Smooth muscle cell (in vitro differentiated cells): ENCODE measurements at regions not wholly inside any gene's neighbourhood (a gene's known extent, or its start where the extent isn't known, plus 50 kb on each side); places are given as distances from the start of the nearest gene placed in this dataset.

Source experiments
- DNase-seq: peaks from one replicate; lab custom pipeline; 2025; ENCODE audit not compliant: unreplicated experiment; lab: John Stamatoyannopoulos, UW
- H2AFZ ChIP-seq: fragments of 200-600 bp; sonication (generic); 2 replicates; pipeline ENCODE4 v1.6.0; 2016; ENCODE audit warnings: antibody characterized with exemption, low read depth, mild to moderate bottlenecking
- H3F3A ChIP-seq: fragments of 200-600 bp; sonication (generic); 2 replicates; pipeline ENCODE4 v1.6.0; 2017; ENCODE audit warnings: antibody characterized with exemption, low read depth
- H3K27ac ChIP-seq: fragments of 200-600 bp; sonication (generic); 2 replicates; pipeline ENCODE4 v1.5.1; 2016; ENCODE audit warnings: low read depth, mild to moderate bottlenecking
- H3K27me3 ChIP-seq: fragments of 200-600 bp; sonication (generic); 2 replicates; pipeline ENCODE4 v1.6.1; 2016; ENCODE audit warnings: low read depth, mild to moderate bottlenecking
- H3K36me3 ChIP-seq: fragments of 200-600 bp; sonication (generic); 2 replicates; pipeline ENCODE4 v1.5.1; 2016; ENCODE audit warnings: low read depth
- H3K4me1 ChIP-seq: fragments of 200-600 bp; sonication (generic); 2 replicates; pipeline ENCODE4 v1.5.1; 2016; ENCODE audit warnings: low read depth
- H3K4me2 ChIP-seq: fragments of 200-600 bp; sonication (generic); 2 replicates; pipeline ENCODE4 v1.6.0; 2016; ENCODE audit warnings: mild to moderate bottlenecking
- H3K4me3 ChIP-seq: fragments of 200-600 bp; sonication (generic); 2 replicates; pipeline ENCODE4 v1.5.1; 2016; ENCODE audit warnings: mild to moderate bottlenecking
- H3K79me2 ChIP-seq: fragments of 200-600 bp; sonication (generic); 2 replicates; pipeline ENCODE4 v1.6.0; 2016; ENCODE audit warnings: low read depth, mild to moderate bottlenecking
- H3K9ac ChIP-seq: fragments of 200-600 bp; sonication (generic); 2 replicates; pipeline ENCODE4 v1.6.0; 2016; ENCODE audit warnings: low read depth
- H3K9me3 ChIP-seq: fragments of 200-600 bp; sonication (generic); replicated peaks from 2 replicates; pipeline ENCODE4 v1.5.1; 2016; ENCODE audit warnings: low read depth
- H4K20me1 ChIP-seq: fragments of 200-600 bp; sonication (generic); 2 replicates; pipeline ENCODE4 v1.6.0; 2016; ENCODE audit warnings: low read depth
- CTCF ChIP-seq: fragments of 200-600 bp; sonication (generic); IDR thresholded peaks from 2 replicates; pipeline ENCODE4 v1.5.1; 2017; ENCODE audit warnings: borderline replicate concordance, mild to moderate bottlenecking, antibody characterized with exemption; ENCODE audit not compliant: insufficient read depth, poor library complexity, severe bottlenecking
- WGBS: methylation state at CpG from one replicate; pipeline ENCODE4 v1.1.7; 2016; ENCODE audit warnings: low lambda C conversion rate; 5-methylcytosine and 5-hydroxymethylcytosine counted together

- Histone ChIP-seq H2AFZ (no peak overlapping the region), H3K79me2 (no peaks in the 10 kb centered on the region), H3K4me2 (no peak overlapping the region), H3K27ac (no peak overlapping the region), H3K4me1 (no peaks in the 10 kb centered on the region), H3K27me3 (no peaks in the 10 kb centered on the region), H3K9ac (no peak overlapping the region), H3F3A (no peaks in the 10 kb centered on the region), H3K4me3 (no peak overlapping the region), H3K9me3 (no peaks in the 10 kb centered on the region), H3K36me3 (no peaks in the 10 kb centered on the region), H4K20me1 (no peaks in the 10 kb centered on the region)
- no peak for TF ChIP-seq CTCF
- WGBS = 90% methylated on average over 6 of the region's 6 CpGs
- DNase-seq = no peak
Measured at GRCh38 chr3:163817015-163817414, 1261.3 kb downstream of the SI start.

- H3K27ac ChIP-seq = no peak overlapping the region
- TF ChIP-seq CTCF = no peak
- no peak overlapping the region for H3K4me2 ChIP-seq
- H3K9ac ChIP-seq = no peak overlapping the region
- H3K27me3 ChIP-seq = no peaks in the 10 kb centered on the region
- no peak for DNase-seq
- H3K9me3 ChIP-seq = no peaks in the 10 kb centered on the region
- H3K36me3 ChIP-seq = no peaks in the 10 kb centered on the region
- no peaks in the 10 kb centered on the region for H3K4me1 ChIP-seq
- H3K79me2 ChIP-seq = no peaks in the 10 kb centered on the region
- no peaks in the 10 kb centered on the region for H4K20me1 ChIP-seq
- no peaks in the 10 kb centered on the region for H3F3A ChIP-seq
- H2AFZ ChIP-seq = no peak overlapping the region
- H3K4me3 ChIP-seq = no peak overlapping the region
Measured at GRCh38 chr3:163813935-163814334, 1264.4 kb downstream of the SI start.

- 88% methylated on average over 3 of the region's 3 CpGs for WGBS
- Histone ChIP-seq H3K9ac (no peak overlapping the region), H3K36me3 (no peaks in the 10 kb centered on the region), H3K79me2 (no peaks in the 10 kb centered on the region), H3K4me3 (no peak overlapping the region), H4K20me1 (no peaks in the 10 kb centered on the region), H3K27me3 (no peaks in the 10 kb centered on the region), H2AFZ (no peak overlapping the region), H3K27ac (no peak overlapping the region), H3F3A (no peaks in the 10 kb centered on the region), H3K4me2 (no peak overlapping the region), H3K4me1 (no peaks in the 10 kb centered on the region), H3K9me3 (no peaks in the 10 kb centered on the region)
- TF ChIP-seq CTCF = no peak
- DNase-seq = no peak
Measured at GRCh38 chr3:163812006-163812405, 1266.3 kb downstream of the SI start.

- no peak for TF ChIP-seq CTCF
- Histone ChIP-seq H2AFZ (peak overlapping the region; percentile 89), H3K9me3 (no peaks in the 10 kb centered on the region), H3F3A (no peaks in the 10 kb centered on the region), H3K4me2 (no peak overlapping the region), H3K4me1 (no peaks in the 10 kb centered on the region), H3K36me3 (no peaks in the 10 kb centered on the region), H3K27me3 (no peaks in the 10 kb centered on the region), H3K27ac (no peak overlapping the region), H3K9ac (no peak overlapping the region), H3K79me2 (no peaks in the 10 kb centered on the region), H3K4me3 (no peak overlapping the region), H4K20me1 (no peaks in the 10 kb centered on the region)
- no peak for DNase-seq
- 46% methylated on average over 4 of the region's 4 CpGs for WGBS
Measured at GRCh38 chr3:163809540-163809993, 1268.7 kb downstream of the SI start.
